Muscle of leg (tissue), 3 donors: ENCODE measurements at regions not wholly inside any gene's neighbourhood (a gene's known extent, or its start where the extent isn't known, plus 50 kb on each side); places are given as distances from the start of the nearest gene placed in this dataset.

Experiments
- DNase-seq: peaks from one replicate; pipeline ENCODE4 v3.0.0; 2013
- H3K27ac ChIP-seq: one replicate; pipeline ENCODE4 v1.5.1; 2013; ENCODE audit warnings: mild to moderate bottlenecking, low read length, control low read depth
- H3K27me3 ChIP-seq: one replicate; pipeline ENCODE4 v1.6.1; 2013; ENCODE audit warnings: low read length; ENCODE audit not compliant: control insufficient read depth, insufficient read depth
- H3K36me3 ChIP-seq: one replicate; pipeline ENCODE4 v1.6.1; 2013; ENCODE audit warnings: low read length; ENCODE audit not compliant: control insufficient read depth, insufficient read depth
- H3K4me1 ChIP-seq: one replicate; pipeline ENCODE4 v1.6.1; 2013; ENCODE audit warnings: low read length; ENCODE audit not compliant: control insufficient read depth, insufficient read depth
- H3K4me3 ChIP-seq: one replicate; pipeline ENCODE4 v1.5.1; 2013; ENCODE audit warnings: low read length, control low read depth
- H3K9me3 ChIP-seq: replicated peaks from 2 replicates; pipeline ENCODE4 v1.6.1; 2013; ENCODE audit warnings: low read depth, low read length; ENCODE audit not compliant: control insufficient read depth
- WGBS: methylation state at CpG from one replicate; pipeline ENCODE4 v1.1.5; 2013; ENCODE audit warnings: missing lambda C conversion rate; ENCODE audit not compliant: insufficient coverage; 5-methylcytosine and 5-hydroxymethylcytosine counted together

GRCh38 chr2:22189893-22190480, 1066.2 kb downstream of the TDRD15 start:
- no CpG with 5 or more reads among the region's 1 CpG for WGBS
- no peaks in the 10 kb centered on the region for H3K27me3 ChIP-seq
- no peak overlapping the region for H3K27ac ChIP-seq
- no peaks in the 10 kb centered on the region for H3K36me3 ChIP-seq
- H3K4me3 ChIP-seq: no peak overlapping the region
- no peaks in the 10 kb centered on the region for H3K4me1 ChIP-seq
- no peaks in the 10 kb centered on the region for H3K9me3 ChIP-seq
- DNase-seq: peak; percentile 16

- Histone ChIP-seq H3K36me3 (no peaks in the 10 kb centered on the region), H3K27ac (no peak overlapping the region), H3K4me1 (no peaks in the 10 kb centered on the region), H3K4me3 (no peak overlapping the region), H3K27me3 (no peaks in the 10 kb centered on the region), H3K9me3 (no peaks in the 10 kb centered on the region)
- DNase-seq: no peak
- no CpG with 5 or more reads among the region's 1 CpG for WGBS
These were observed 1070.5 kb downstream of the TDRD15 start for GRCh38 chr2:22194218-22194617.

GRCh38 chr2:22196806-22197205, 1073.0 kb downstream of the TDRD15 start:
- no peaks in the 10 kb centered on the region for H3K9me3 ChIP-seq
- H3K27me3 ChIP-seq: no peaks in the 10 kb centered on the region
- H3K27ac ChIP-seq: no peak overlapping the region
- no peak for DNase-seq
- H3K4me1 ChIP-seq: no peaks in the 10 kb centered on the region
- WGBS: no CpG with 5 or more reads among the region's 2 CpGs
- H3K36me3 ChIP-seq: no peaks in the 10 kb centered on the region
- H3K4me3 ChIP-seq: no peak overlapping the region

- H3K36me3 ChIP-seq: no peaks in the 10 kb centered on the region
- no peak overlapping the region for H3K4me3 ChIP-seq
- H3K27ac ChIP-seq: no peak overlapping the region
- DNase-seq: no peak
- WGBS: no CpG with 5 or more reads among the region's 9 CpGs
- no peaks in the 10 kb centered on the region for H3K4me1 ChIP-seq
- no peaks in the 10 kb centered on the region for H3K9me3 ChIP-seq
- no peaks in the 10 kb centered on the region for H3K27me3 ChIP-seq
These were observed 1074.9 kb downstream of the TDRD15 start for GRCh38 chr2:22198381-22199283.

- Histone ChIP-seq H3K4me1 (no peaks in the 10 kb centered on the region), H3K36me3 (no peaks in the 10 kb centered on the region), H3K9me3 (no peaks in the 10 kb centered on the region), H3K4me3 (no peak overlapping the region), H3K27me3 (no peaks in the 10 kb centered on the region), H3K27ac (no peak overlapping the region)
- DNase-seq: no peak
These were observed 1076.2 kb downstream of the TDRD15 start for GRCh38 chr2:22199994-22200393.

- no CpG with 5 or more reads among the region's 3 CpGs for WGBS
- Histone ChIP-seq H3K9me3 (no peaks in the 10 kb centered on the region), H3K27ac (no peak overlapping the region), H3K27me3 (no peaks in the 10 kb centered on the region), H3K4me1 (no peaks in the 10 kb centered on the region), H3K4me3 (no peak overlapping the region), H3K36me3 (no peaks in the 10 kb centered on the region)
- DNase-seq: no peak
These were observed 1085.8 kb downstream of the TDRD15 start for GRCh38 chr2:22209545-22209944.

- Histone ChIP-seq H3K4me3 (no peak overlapping the region), H3K27ac (no peak overlapping the region), H3K27me3 (no peaks in the 10 kb centered on the region), H3K9me3 (no peaks in the 10 kb centered on the region), H3K4me1 (no peaks in the 10 kb centered on the region), H3K36me3 (no peaks in the 10 kb centered on the region)
- no CpG with 5 or more reads among the region's 2 CpGs for WGBS
- no peak for DNase-seq
These were observed 1089.5 kb downstream of the TDRD15 start for GRCh38 chr2:22213237-22213636.

GRCh38 chr2:22215517-22215916, 1091.7 kb downstream of the TDRD15 start:
- H3K27ac ChIP-seq: no peak overlapping the region
- DNase-seq: no peak
- no peaks in the 10 kb centered on the region for H3K27me3 ChIP-seq
- no peaks in the 10 kb centered on the region for H3K4me1 ChIP-seq
- H3K9me3 ChIP-seq: no peaks in the 10 kb centered on the region
- WGBS: no CpG with 5 or more reads among the region's 2 CpGs
- no peaks in the 10 kb centered on the region for H3K36me3 ChIP-seq
- H3K4me3 ChIP-seq: no peak overlapping the region

- no peaks in the 10 kb centered on the region for H3K27me3 ChIP-seq
- WGBS: no CpG with 5 or more reads among the region's 1 CpG
- no peak overlapping the region for H3K4me3 ChIP-seq
- no peaks in the 10 kb centered on the region for H3K4me1 ChIP-seq
- no peak overlapping the region for H3K27ac ChIP-seq
- DNase-seq: no peak
- H3K36me3 ChIP-seq: no peaks in the 10 kb centered on the region
- H3K9me3 ChIP-seq: no peaks in the 10 kb centered on the region
These were observed 1094.1 kb downstream of the TDRD15 start for GRCh38 chr2:22217881-22218280.

GRCh38 chr2:22221006-22221405, 1097.2 kb downstream of the TDRD15 start:
- no peak for DNase-seq
- Histone ChIP-seq H3K27me3 (no peaks in the 10 kb centered on the region), H3K4me1 (no peaks in the 10 kb centered on the region), H3K27ac (no peak overlapping the region), H3K4me3 (no peak overlapping the region), H3K9me3 (no peaks in the 10 kb centered on the region), H3K36me3 (no peaks in the 10 kb centered on the region)
- WGBS: no CpG with 5 or more reads among the region's 1 CpG
